GM10266 (cell line): ENCODE measurements at regions not wholly inside any gene's neighbourhood (a gene's known extent, or its start where the extent isn't known, plus 50 kb on each side); places are given as distances from the start of the nearest gene placed in this dataset.

Experiments
- DNase-seq: peaks from one replicate; pipeline ENCODE4 v3.0.0; 2012; ENCODE audit errors: extremely low spot score
- TF ChIP-seq, protein P1 (sequence below): IDR thresholded peaks from 2 replicates; pipeline ENCODE4 v1.5.1; 2012; ENCODE audit warnings: mild to moderate bottlenecking, low read depth; ENCODE audit not compliant: control insufficient read depth, insufficient read depth; ENCODE audit errors: missing control alignments

DNA sequence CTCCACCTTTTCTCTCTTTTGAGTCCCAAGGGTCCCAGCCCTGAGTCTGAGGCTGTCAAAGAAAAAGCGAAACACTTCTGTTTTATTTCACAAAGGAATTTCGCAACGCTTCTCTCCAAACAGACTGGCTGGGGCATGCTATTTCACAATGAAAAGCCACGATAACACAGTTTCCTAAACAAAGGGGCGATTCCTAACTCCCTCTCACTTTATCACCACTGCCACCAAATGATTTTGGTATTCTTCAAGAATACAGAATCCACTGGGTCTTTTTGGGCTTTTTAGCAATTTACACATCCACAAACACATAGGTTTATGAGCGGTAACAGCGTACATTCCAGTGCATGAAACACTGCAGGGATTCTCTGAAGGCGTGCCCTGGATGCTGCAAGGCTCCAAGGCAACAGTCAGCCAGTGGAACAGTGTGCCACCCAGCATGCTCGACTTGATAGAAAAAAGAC lies 161.2 kb downstream of the DAD1 start:
- no peak for DNase-seq
- TF ChIP-seq, protein P1, sequence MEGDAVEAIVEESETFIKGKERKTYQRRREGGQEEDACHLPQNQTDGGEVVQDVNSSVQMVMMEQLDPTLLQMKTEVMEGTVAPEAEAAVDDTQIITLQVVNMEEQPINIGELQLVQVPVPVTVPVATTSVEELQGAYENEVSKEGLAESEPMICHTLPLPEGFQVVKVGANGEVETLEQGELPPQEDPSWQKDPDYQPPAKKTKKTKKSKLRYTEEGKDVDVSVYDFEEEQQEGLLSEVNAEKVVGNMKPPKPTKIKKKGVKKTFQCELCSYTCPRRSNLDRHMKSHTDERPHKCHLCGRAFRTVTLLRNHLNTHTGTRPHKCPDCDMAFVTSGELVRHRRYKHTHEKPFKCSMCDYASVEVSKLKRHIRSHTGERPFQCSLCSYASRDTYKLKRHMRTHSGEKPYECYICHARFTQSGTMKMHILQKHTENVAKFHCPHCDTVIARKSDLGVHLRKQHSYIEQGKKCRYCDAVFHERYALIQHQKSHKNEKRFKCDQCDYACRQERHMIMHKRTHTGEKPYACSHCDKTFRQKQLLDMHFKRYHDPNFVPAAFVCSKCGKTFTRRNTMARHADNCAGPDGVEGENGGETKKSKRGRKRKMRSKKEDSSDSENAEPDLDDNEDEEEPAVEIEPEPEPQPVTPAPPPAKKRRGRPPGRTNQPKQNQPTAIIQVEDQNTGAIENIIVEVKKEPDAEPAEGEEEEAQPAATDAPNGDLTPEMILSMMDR, result no peak

DNA sequence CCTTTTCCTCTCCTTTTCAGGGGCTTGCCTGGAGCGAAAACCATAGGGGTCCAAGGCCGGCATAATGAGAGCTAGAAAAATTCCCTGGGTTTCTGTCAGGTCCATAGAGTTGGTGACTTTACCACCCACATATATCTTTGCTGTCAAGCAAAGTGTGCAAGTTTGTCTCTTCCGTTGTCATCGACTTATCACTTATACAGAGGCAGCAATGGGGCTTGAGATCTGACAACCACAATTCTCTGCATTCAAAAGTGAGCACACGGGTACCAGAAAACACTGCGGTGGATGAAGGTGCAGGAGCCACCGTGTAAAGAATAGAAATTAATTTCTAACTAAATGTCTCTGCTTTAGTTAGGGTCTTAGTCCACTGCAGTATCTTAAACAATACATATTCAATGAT lies 162.3 kb downstream of the DAD1 start:
- TF ChIP-seq, protein P1, result no peak
- no peak for DNase-seq

DNA sequence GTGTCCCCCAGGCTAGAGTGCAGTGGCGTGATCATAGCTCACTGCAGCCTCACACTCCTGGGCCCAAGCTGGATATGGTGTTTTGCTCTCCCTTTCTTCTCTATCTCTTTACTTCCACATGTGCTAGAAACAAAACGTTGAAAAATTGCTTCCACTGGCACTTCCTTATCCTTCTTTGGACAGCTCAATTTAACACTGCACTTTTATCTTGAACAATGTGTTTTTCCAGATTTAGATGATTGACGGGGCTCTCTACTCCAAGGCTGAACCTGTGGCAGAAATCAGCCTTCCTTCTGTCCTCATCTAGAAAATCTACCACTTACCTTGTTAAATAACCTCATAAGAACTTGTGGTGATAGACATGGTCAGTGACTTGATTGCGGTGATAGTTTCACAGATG lies 165.1 kb downstream of the DAD1 start:
- DNase-seq, result no peak
- TF ChIP-seq, protein P1, result no peak

DNA sequence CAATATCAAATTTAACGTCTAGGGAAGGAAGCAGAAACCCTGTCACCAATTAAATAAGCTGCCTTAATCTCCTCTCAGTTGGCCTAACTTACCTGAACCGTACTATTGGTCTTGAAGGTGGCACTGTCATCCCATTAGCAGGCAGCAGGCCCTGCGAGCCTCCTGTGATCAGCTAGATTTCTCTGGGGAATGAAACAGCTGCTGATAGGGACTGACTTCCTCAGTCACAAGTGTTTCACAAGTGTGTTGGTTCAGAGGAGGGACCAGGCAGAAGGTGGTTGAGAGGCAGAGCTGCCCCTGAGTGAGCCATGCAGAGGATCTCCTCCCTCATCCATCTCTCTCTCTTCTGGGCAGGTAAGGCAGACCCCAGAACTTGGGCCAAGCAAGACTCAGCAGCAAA lies 166.8 kb downstream of the DAD1 start:
- TF ChIP-seq, protein P1, result no peak
- no peak for DNase-seq

DNA sequence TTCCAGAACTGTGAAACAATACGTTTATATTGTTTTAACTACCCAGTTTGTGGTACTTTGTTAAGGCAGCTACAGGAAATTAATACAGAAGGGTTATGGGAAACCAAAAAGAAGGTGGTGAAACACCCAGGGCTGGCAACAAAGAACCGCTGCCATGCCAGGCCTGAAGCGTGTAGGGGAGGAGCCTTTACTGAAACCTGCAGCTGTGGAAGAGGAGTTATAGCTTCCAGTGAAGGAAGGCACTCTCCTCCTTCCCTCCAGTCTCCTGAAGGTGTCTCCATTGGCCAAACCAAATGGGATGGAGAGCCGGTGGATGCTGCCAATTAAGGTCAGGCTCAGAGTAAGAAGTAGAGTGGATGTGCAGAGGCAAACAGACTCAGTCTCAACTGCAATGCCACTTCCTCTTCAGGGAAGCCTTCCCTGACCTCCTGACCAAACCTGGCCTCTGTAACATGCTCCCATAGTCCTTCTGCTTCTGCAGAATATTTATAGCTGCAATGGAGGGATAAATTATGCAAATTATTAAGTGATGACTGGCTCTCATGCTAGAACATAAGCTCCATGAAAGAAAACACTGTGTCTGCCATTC lies 168.3 kb downstream of the DAD1 start:
- DNase-seq, result no peak
- TF ChIP-seq, protein P1, result no peak

DNA sequence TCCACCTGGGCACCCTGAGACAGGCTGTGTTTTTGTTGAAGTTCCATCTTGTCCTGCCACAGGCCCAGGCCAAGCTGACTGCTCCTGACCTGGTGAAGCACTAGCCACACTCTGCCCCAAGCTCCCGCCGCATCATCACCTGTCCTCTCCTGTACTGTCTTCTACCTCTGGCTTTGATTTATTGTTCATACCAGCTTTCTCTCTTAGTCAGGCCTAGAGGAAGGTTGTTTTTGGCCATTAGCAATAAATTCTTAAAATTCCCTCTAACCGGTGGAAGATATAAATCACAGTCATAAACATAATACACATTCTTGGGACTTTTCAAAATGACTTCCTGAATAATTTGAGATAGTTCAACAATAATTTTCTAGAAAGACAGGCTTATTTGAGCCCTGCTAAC lies 169.4 kb downstream of the DAD1 start:
- TF ChIP-seq, protein P1, result no peak

DNA sequence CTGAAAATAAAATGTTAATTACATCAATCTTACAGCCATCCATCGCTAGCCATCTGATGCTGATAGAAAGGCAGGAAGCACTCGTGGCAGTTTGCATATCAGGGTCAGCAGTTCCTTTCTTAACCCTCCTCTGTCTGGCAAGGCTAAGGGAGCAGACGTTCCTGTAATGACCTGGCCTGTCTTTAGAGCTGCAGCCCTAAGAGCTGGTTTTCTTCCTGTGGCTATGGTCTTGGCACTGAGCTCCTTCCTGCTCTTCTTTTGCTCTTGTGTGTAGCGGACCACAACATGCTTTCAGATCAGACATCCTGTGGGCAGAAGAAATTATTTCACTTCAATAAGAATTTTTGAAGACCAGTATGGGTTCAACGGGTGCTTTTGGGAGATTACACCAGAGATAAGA lies 170.4 kb downstream of the DAD1 start:
- TF ChIP-seq, protein P1, result no peak
- DNase-seq, result no peak

More for the DNA sequence above, 169.4 kb downstream of the DAD1 start:
- no peak for DNase-seq
